Nephron progenitor cell (in vitro differentiated cells): ENCODE measurements at regions not wholly inside any gene's neighbourhood (a gene's known extent, or its start where the extent isn't known, plus 50 kb on each side); places are given as distances from the start of the nearest gene placed in this dataset.

Source experiments
- DNase-seq: peaks from one replicate; pipeline ENCODE4 v3.0.0; 2021
- H3K27ac Mint-ChIP-seq: 2 replicates; pipeline ENCODE4 v1.8.0; 2021; ENCODE audit warnings: mild to moderate bottlenecking, moderate library complexity, mixed read lengths
- H3K27me3 Mint-ChIP-seq: 2 replicates; pipeline ENCODE4 v1.8.0; 2021; ENCODE audit warnings: mild to moderate bottlenecking, low read depth, mixed read lengths; ENCODE audit not compliant: poor library complexity
- H3K36me3 Mint-ChIP-seq: 2 replicates; pipeline ENCODE4 v1.8.0; 2021; ENCODE audit warnings: low read depth, mixed read lengths
- H3K4me1 Mint-ChIP-seq: 2 replicates; pipeline ENCODE4 v1.8.0; 2021; ENCODE audit warnings: mixed read lengths
- H3K4me3 Mint-ChIP-seq: 2 replicates; pipeline ENCODE4 v1.8.0; 2021; ENCODE audit warnings: mild to moderate bottlenecking, moderate library complexity, mixed read lengths
- H3K9me3 Mint-ChIP-seq: 2 replicates; pipeline ENCODE4 v1.8.0; 2021; ENCODE audit warnings: mild to moderate bottlenecking, moderate library complexity, mixed read lengths
- CTCF ChIP-seq: fragments of 200-600 bp; sonication (generic); IDR thresholded peaks from 2 replicates; pipeline ENCODE4 v1.5.0; 2021; ENCODE audit warnings: antibody characterized with exemption

- Mint-ChIP-seq H3K36me3 (no peaks in the 10 kb centered on the region), H3K27me3 (peaks cover 4% of the 10 kb centered on the region), H3K9me3 (peaks cover 2% of the 10 kb centered on the region), H3K4me1 (no peaks in the 10 kb centered on the region), H3K4me3 (no peak overlapping the region), H3K27ac (no peak overlapping the region)
- TF ChIP-seq CTCF = no peak
- DNase-seq = no peak
Observed at GRCh38 chr18:22505141-22505591, 87.5 kb upstream of the CTAGE1 start.

GRCh38 chr18:22507055-22507454 lies 89.3 kb upstream of the CTAGE1 start:
- no peak for TF ChIP-seq CTCF
- Mint-ChIP-seq H3K9me3 (no peaks in the 10 kb centered on the region), H3K4me1 (no peaks in the 10 kb centered on the region), H3K36me3 (no peaks in the 10 kb centered on the region), H3K27ac (no peak overlapping the region), H3K4me3 (no peak overlapping the region), H3K27me3 (peaks cover 4% of the 10 kb centered on the region)
- no peak for DNase-seq

DNA sequence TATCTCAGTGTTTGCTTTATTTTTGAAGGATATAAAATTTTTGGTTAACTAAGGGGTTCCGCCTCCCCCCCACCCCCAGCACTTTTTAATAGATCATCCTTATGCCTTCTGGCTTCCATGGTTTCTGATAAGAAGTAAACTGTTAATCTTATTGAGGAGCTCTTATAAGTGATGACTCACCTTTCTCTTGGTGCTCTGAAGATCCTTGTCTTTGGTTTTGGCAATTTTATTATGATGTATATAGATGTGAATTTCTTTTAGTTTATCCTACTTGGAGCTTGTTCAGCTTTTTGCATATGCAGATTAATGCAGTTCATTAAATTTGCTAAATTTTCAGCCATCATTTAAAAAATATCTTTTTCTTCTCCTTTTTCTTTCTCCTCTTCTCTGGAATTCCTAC lies 91.7 kb upstream of the CTAGE1 start:
- H3K9me3 Mint-ChIP-seq = no peaks in the 10 kb centered on the region
- TF ChIP-seq CTCF = no peak
- no peak for DNase-seq
- no peaks in the 10 kb centered on the region for H3K4me1 Mint-ChIP-seq
- no peak overlapping the region for H3K4me3 Mint-ChIP-seq
- H3K36me3 Mint-ChIP-seq = no peaks in the 10 kb centered on the region
- H3K27me3 Mint-ChIP-seq = peaks cover 10% of the 10 kb centered on the region
- no peak overlapping the region for H3K27ac Mint-ChIP-seq

DNA sequence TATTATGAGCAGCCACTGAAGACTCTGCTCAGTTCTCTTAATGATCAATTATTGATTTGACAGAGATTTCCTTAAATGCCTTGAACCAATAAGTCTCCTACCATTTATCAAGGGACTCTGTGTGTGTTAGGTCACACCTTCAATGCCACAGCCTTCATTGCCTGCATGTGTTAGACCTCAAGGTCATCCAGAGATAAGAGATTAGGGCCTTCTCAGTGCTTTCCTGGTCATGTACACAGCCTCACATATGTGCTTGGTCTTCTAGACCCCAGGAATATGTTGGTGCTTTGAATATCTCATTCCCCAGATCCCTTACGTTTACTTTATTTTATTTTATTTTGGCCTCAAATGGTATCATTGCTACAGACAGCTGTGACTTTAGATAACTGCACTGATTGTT lies 93.0 kb upstream of the CTAGE1 start:
- no peak for DNase-seq
- Mint-ChIP-seq H3K9me3 (no peaks in the 10 kb centered on the region), H3K36me3 (no peaks in the 10 kb centered on the region), H3K4me3 (no peak overlapping the region), H3K27ac (no peak overlapping the region), H3K4me1 (no peaks in the 10 kb centered on the region), H3K27me3 (peaks cover 10% of the 10 kb centered on the region)
- no peak for TF ChIP-seq CTCF

GRCh38 chr18:22513721-22514481 lies 96.2 kb upstream of the CTAGE1 start:
- no peaks in the 10 kb centered on the region for H3K9me3 Mint-ChIP-seq
- no peak overlapping the region for H3K4me3 Mint-ChIP-seq
- no peak for TF ChIP-seq CTCF
- DNase-seq = no peak
- no peaks in the 10 kb centered on the region for H3K4me1 Mint-ChIP-seq
- H3K36me3 Mint-ChIP-seq = no peaks in the 10 kb centered on the region
- H3K27ac Mint-ChIP-seq = no peak overlapping the region
- peaks cover 6% of the 10 kb centered on the region for H3K27me3 Mint-ChIP-seq

DNA sequence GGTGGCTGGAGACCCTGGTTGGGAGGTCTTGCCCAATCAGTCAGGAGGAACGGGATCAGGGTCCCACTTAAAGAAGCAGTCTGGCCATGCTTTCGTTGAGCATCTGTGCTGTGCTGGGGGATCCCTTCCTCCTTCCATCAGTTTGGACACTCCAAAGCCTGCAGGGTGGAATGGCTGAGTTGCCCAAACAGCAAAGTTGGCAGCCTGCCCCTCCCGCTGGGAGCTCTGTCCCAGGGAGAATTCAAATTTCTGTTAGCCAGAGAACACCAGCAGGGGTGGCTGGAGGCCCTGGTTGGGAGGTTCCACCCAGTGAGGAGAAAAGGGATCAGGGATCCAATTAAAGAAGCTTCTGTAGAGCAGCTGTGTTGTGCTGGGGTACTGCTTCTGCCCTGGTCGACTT lies 96.9 kb upstream of the CTAGE1 start:
- H3K9me3 Mint-ChIP-seq = no peaks in the 10 kb centered on the region
- H3K4me1 Mint-ChIP-seq = no peaks in the 10 kb centered on the region
- DNase-seq = no peak
- H3K27me3 Mint-ChIP-seq = peaks cover 6% of the 10 kb centered on the region
- H3K4me3 Mint-ChIP-seq = no peak overlapping the region
- TF ChIP-seq CTCF = no peak
- H3K27ac Mint-ChIP-seq = no peak overlapping the region
- H3K36me3 Mint-ChIP-seq = no peaks in the 10 kb centered on the region
